MM.1S (cell line): ENCODE measurements at regions not wholly inside any gene's neighbourhood (a gene's known extent, or its start where the extent isn't known, plus 50 kb on each side); places are given as distances from the start of the nearest gene placed in this dataset.

Experiments
- DNase-seq: peaks from one replicate; pipeline ENCODE4 v3.0.0-alpha.2; 2015
- H2AFZ ChIP-seq: fragments of 300-600 bp; sonication (generic); 2 replicates; pipeline ENCODE4 v1.6.0; 2016; ENCODE audit warnings: antibody characterized with exemption, low read length
- H3F3A ChIP-seq: fragments of 300-600 bp; sonication (generic); 2 replicates; pipeline ENCODE4 v1.6.1; 2016; ENCODE audit warnings: mild to moderate bottlenecking, antibody characterized with exemption, low read length, moderate library complexity, mixed read lengths; ENCODE audit not compliant: insufficient read depth
- H3K27ac ChIP-seq: fragments of 300-600 bp; sonication (generic); 2 replicates; pipeline ENCODE4 v1.5.1; 2016; ENCODE audit warnings: mild to moderate bottlenecking, low read length
- H3K27me3 ChIP-seq: fragments of 300-600 bp; sonication (generic); replicated peaks from 2 replicates; pipeline ENCODE4 v1.6.0; 2016; ENCODE audit warnings: low read length; ENCODE audit not compliant: insufficient read depth
- H3K36me3 ChIP-seq: fragments of 300-600 bp; sonication (generic); replicated peaks from 2 replicates; pipeline ENCODE4 v1.6.1; 2016; ENCODE audit warnings: mild to moderate bottlenecking, low read length, mixed read lengths; ENCODE audit not compliant: insufficient read depth
- H3K4me1 ChIP-seq: fragments of 300-600 bp; sonication (generic); 2 replicates; pipeline ENCODE4 v1.6.1; 2016; ENCODE audit warnings: low read length, mixed read lengths
- H3K4me2 ChIP-seq: fragments of 300-600 bp; sonication (generic); 2 replicates; pipeline ENCODE4 v1.6.0; 2016; ENCODE audit warnings: low read depth, low read length
- H3K4me3 ChIP-seq: fragments of 300-600 bp; sonication (generic); 2 replicates; pipeline ENCODE4 v1.5.1; 2016; ENCODE audit warnings: low read length, mixed read lengths
- H3K79me2 ChIP-seq: fragments of 300-600 bp; sonication (generic); 2 replicates; pipeline ENCODE4 v1.6.1; 2016; ENCODE audit warnings: mixed run types, low read length, mixed read lengths
- H3K9ac ChIP-seq: fragments of 300-600 bp; sonication (generic); 2 replicates; pipeline ENCODE4 v1.6.1; 2016; ENCODE audit warnings: low read length, mixed read lengths
- H3K9me2 ChIP-seq: fragments of 300-600 bp; sonication (generic); replicated peaks from 2 replicates; pipeline ENCODE4 v1.6.1; 2016; ENCODE audit warnings: mild to moderate bottlenecking, low read length, mixed read lengths; ENCODE audit not compliant: insufficient read depth
- H3K9me3 ChIP-seq: fragments of 300-600 bp; sonication (generic); replicated peaks from 2 replicates; pipeline ENCODE4 v1.6.1; 2016; ENCODE audit warnings: mild to moderate bottlenecking, low read length, mixed read lengths; ENCODE audit not compliant: insufficient read depth
- H4K20me1 ChIP-seq: fragments of 300-600 bp; sonication (generic); 2 replicates; pipeline ENCODE4 v1.6.1; 2016; ENCODE audit warnings: mild to moderate bottlenecking, low read length, moderate library complexity, mixed read lengths; ENCODE audit not compliant: insufficient read depth
- EZH2 ChIP-seq: fragments of 300-600 bp; sonication (generic); optimal IDR thresholded peaks from 2 replicates; pipeline ENCODE3; 2017; ENCODE audit warnings: low read depth, mild to moderate bottlenecking, antibody characterized with exemption, low read length, mixed read lengths
- EZH2phosphoT487 ChIP-seq: fragments of 300-600 bp; sonication (generic); IDR thresholded peaks from 2 replicates; pipeline ENCODE4 v1.6.1; 2018; ENCODE audit warnings: antibody characterized with exemption, low read length
- TF ChIP-seq, protein P1 (sequence below): fragments of 300-600 bp; sonication (generic); IDR thresholded peaks from 2 replicates; pipeline ENCODE4 v1.5.1; 2016; ENCODE audit warnings: antibody characterized with exemption, low read length, mixed read lengths

DNA sequence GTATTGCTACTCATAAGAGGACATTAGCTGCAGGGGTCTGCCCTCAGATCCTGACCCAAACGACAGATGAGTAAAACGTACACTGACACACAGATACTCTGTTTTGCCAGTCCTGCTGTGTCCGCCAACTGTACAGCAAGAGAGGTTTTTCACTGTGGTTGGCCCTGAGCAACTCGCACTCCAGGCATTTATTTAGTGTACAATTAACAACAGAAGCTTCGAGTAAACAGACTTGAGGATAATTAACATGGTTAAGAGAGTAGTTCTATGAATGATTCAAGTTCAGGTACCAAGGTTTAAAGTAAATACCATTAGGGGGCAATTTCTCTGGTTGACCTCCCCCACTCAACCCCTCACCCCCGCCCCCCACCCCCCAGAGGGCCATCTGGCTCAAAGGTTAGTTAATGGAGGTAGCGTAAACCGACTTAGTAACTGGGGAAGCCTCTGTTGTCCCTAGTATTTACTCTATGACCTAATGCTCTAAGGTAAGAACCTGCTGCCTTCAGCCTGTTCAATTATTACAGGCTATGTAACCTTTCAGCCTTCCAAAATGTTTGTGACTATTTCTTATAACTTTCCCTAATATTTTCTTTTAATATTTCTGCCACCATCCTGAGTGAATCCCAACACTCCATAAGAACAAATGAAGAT is 103.9 kb upstream of the XIRP2 start:
- H3K27ac ChIP-seq = no peak overlapping the region
- no peak for DNase-seq

DNA sequence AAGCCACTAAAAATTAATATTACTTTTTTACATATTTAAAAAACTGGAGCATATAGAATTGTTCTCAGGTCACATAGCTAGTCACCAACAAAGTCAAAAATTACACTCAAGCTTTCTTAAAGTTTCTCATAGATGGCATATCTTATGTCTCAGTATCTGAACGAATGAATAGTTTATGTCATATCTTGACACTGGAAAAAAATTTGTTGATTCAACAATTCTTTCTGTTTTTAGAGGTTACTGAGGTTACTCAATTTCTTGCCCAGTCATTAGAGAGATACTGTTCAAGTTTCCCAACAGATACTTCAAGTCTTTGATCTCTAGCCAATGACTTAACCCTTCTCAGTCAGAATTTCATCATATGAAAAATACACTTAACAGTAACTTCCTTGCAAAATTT is 113.1 kb upstream of the XIRP2 start:
- no peaks in the 10 kb centered on the region for H3K4me1 ChIP-seq
- no peak overlapping the region for H3K4me2 ChIP-seq

More for the DNA sequence above, 103.9 kb upstream of the XIRP2 start:
- no peaks in the 10 kb centered on the region for H3K9me3 ChIP-seq
- H3F3A ChIP-seq = no peaks in the 10 kb centered on the region
- no peak overlapping the region for H3K4me3 ChIP-seq
- H3K4me1 ChIP-seq = no peaks in the 10 kb centered on the region
- no peaks in the 10 kb centered on the region for H4K20me1 ChIP-seq
- H3K9ac ChIP-seq = no peak overlapping the region
- no peaks in the 10 kb centered on the region for H3K79me2 ChIP-seq
- H2AFZ ChIP-seq = no peak overlapping the region
- TF ChIP-seq EZH2phosphoT487 (no peak), EZH2 (no peak)
- TF ChIP-seq, protein P1, sequence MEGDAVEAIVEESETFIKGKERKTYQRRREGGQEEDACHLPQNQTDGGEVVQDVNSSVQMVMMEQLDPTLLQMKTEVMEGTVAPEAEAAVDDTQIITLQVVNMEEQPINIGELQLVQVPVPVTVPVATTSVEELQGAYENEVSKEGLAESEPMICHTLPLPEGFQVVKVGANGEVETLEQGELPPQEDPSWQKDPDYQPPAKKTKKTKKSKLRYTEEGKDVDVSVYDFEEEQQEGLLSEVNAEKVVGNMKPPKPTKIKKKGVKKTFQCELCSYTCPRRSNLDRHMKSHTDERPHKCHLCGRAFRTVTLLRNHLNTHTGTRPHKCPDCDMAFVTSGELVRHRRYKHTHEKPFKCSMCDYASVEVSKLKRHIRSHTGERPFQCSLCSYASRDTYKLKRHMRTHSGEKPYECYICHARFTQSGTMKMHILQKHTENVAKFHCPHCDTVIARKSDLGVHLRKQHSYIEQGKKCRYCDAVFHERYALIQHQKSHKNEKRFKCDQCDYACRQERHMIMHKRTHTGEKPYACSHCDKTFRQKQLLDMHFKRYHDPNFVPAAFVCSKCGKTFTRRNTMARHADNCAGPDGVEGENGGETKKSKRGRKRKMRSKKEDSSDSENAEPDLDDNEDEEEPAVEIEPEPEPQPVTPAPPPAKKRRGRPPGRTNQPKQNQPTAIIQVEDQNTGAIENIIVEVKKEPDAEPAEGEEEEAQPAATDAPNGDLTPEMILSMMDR = no peak
- no peaks in the 10 kb centered on the region for H3K9me2 ChIP-seq
- H3K36me3 ChIP-seq = no peaks in the 10 kb centered on the region
- no peak overlapping the region for H3K4me2 ChIP-seq
- H3K27me3 ChIP-seq = no peaks in the 10 kb centered on the region

DNA sequence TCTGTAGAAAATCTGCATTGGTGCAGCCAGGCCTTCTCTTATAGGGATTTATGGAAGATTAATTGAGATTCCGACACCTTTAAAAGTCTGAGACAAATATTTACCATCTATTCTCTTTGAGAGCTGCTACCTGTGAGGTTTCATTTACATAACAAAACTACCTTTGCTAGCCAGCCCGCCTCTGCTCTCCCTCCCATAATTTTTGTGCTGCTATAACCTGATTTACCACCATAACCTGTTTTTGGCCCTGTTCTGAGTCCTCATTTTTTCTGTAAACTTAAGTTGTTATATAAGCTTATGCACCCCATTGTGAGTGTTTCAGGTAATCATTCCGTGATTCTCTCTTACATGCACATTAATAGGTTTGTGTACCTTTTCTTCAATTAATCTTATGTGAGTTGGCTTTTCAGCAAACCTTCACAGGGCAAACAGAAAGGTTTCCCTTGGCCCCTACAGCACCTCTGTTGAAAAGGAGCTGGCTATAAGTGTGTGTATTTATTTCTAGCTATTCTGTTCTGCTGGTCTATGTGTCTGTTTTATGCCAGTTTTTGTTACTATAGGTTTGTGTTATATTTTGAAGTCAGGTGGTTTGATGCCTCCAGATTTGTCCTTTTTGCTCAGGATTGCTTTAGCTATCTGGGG is 114.9 kb upstream of the XIRP2 start:
- no peak for DNase-seq
- Histone ChIP-seq H3K4me3 (no peak overlapping the region), H3K9ac (no peak overlapping the region), H4K20me1 (no peaks in the 10 kb centered on the region), H2AFZ (no peak overlapping the region), H3K4me2 (no peak overlapping the region), H3K9me3 (no peaks in the 10 kb centered on the region), H3K79me2 (no peaks in the 10 kb centered on the region), H3K27me3 (no peaks in the 10 kb centered on the region), H3K4me1 (no peaks in the 10 kb centered on the region), H3K9me2 (no peaks in the 10 kb centered on the region; the same call in 1 of the 2 replicates), H3K36me3 (no peaks in the 10 kb centered on the region), H3K27ac (no peak overlapping the region), H3F3A (no peaks in the 10 kb centered on the region)
- TF ChIP-seq EZH2phosphoT487 (no peak), EZH2 (no peak)
- TF ChIP-seq, protein P1 = no peak

More for the DNA sequence above, 113.1 kb upstream of the XIRP2 start:
- no peak overlapping the region for H3K4me3 ChIP-seq
- H3K9ac ChIP-seq = no peak overlapping the region
- no peaks in the 10 kb centered on the region for H3K79me2 ChIP-seq
- H3K9me2 ChIP-seq = no peaks in the 10 kb centered on the region; the same call in 1 of the 2 replicates
- no peak for DNase-seq
- TF ChIP-seq EZH2 (no peak), EZH2phosphoT487 (no peak)
- TF ChIP-seq, protein P1 = no peak
- no peaks in the 10 kb centered on the region for H3K36me3 ChIP-seq
- H4K20me1 ChIP-seq = no peaks in the 10 kb centered on the region
- H3K27me3 ChIP-seq = no peaks in the 10 kb centered on the region
- H3K9me3 ChIP-seq = no peaks in the 10 kb centered on the region
- H3K27ac ChIP-seq = no peak overlapping the region
- H2AFZ ChIP-seq = no peak overlapping the region
- H3F3A ChIP-seq = no peaks in the 10 kb centered on the region
